Left lobe of liver (tissue), 2 donors: ENCODE measurements at regions not wholly inside any gene's neighbourhood (a gene's known extent, or its start where the extent isn't known, plus 50 kb on each side); places are given as distances from the start of the nearest gene placed in this dataset.

Experiments used
- ATAC-seq: fragments of 200-7000 bp; cut with Tn5 transposase; one replicate; pipeline ENCODE4 v1.9.1; 2020; ENCODE audit warnings: mild to moderate bottlenecking, moderate library complexity
- DNase-seq: peaks from one replicate; pipeline ENCODE4 v3.0.0-alpha.2; 2020; ENCODE audit warnings: low spot score
- donor health status: DM: no; HTN: no; CAD: no; lungs with moderate emphysema.
- donor health status: DM: no; HTN: yes; CAD: no.

- ATAC-seq (no peak), DNase-seq (no peak)
Measured at GRCh38 chr1:228914700-228915099, 179.4 kb downstream of the RHOU start.

- ATAC-seq (no peak), DNase-seq (peak; percentile 39)
Measured at GRCh38 chr1:228917342-228917741, 182.1 kb downstream of the RHOU start.

GRCh38 chr1:228917755-228918154 lies 182.5 kb downstream of the RHOU start:
- no peak for ATAC-seq
- no peak for DNase-seq

- peak; percentile 96 for ATAC-seq
- no peak for DNase-seq
Measured at GRCh38 chr1:228918335-228918734, 183.1 kb downstream of the RHOU start.

GRCh38 chr1:228919914-228920313 lies 184.6 kb downstream of the RHOU start:
- no peak for DNase-seq

GRCh38 chr1:228920831-228921230 lies 185.6 kb downstream of the RHOU start:
- DNase-seq, result no peak
- no peak for ATAC-seq

More at GRCh38 chr1:228919914-228920313, 184.6 kb downstream of the RHOU start:
- no peak for ATAC-seq

- ATAC-seq (peak; percentile 17), DNase-seq (no peak)
Measured at GRCh38 chr1:228921481-228921880, 186.2 kb downstream of the RHOU start.

GRCh38 chr1:228922722-228923376 lies 187.6 kb downstream of the RHOU start:
- ATAC-seq, result no peak

GRCh38 chr1:228923973-228924686 lies 188.9 kb downstream of the RHOU start:
- ATAC-seq (no peak), DNase-seq (no peak)

More at GRCh38 chr1:228922722-228923376, 187.6 kb downstream of the RHOU start:
- no peak for DNase-seq

GRCh38 chr1:228925691-228926090 lies 190.4 kb downstream of the RHOU start:
- no peak for ATAC-seq
- DNase-seq, result no peak

GRCh38 chr1:228927421-228927820 lies 192.1 kb downstream of the RHOU start:
- no peak for ATAC-seq

GRCh38 chr1:228927946-228928898 lies 192.9 kb downstream of the RHOU start:
- ATAC-seq (no peak), DNase-seq (no peak)

More at GRCh38 chr1:228927421-228927820, 192.1 kb downstream of the RHOU start:
- DNase-seq, result no peak

- DNase-seq (no peak), ATAC-seq (no peak)
Measured at GRCh38 chr1:228929476-228930027, 194.3 kb downstream of the RHOU start.

GRCh38 chr1:228930479-228930957 lies 195.2 kb downstream of the RHOU start:
- ATAC-seq (no peak), DNase-seq (no peak)

GRCh38 chr1:228933753-228934152 lies 198.5 kb downstream of the RHOU start:
- no peak for DNase-seq
- peak; percentile 20 for ATAC-seq

- DNase-seq, result no peak
Measured at GRCh38 chr1:228935198-228935663, 200.0 kb downstream of the RHOU start.

GRCh38 chr1:228935855-228936727 lies 200.8 kb downstream of the RHOU start:
- DNase-seq (no peak), ATAC-seq (peak; percentile 8)

More at GRCh38 chr1:228935198-228935663, 200.0 kb downstream of the RHOU start:
- peak; percentile 33 for ATAC-seq

GRCh38 chr1:228936881-228937280 lies 201.6 kb downstream of the RHOU start:
- DNase-seq, result no peak
- no peak for ATAC-seq

- ATAC-seq (no peak), DNase-seq (no peak)
Measured at GRCh38 chr1:228937351-228937750, 202.1 kb downstream of the RHOU start.
